ENCODE measurements at regions not wholly inside any gene's neighbourhood (a gene's known extent, or its start where the extent isn't known, plus 50 kb on each side); places are given as distances from the start of the nearest gene placed in this dataset.

- no peak for TF ChIP-seq JUND (IDR thresholded peaks at IDR 0.05; ENCODE audit: low read length)
- no peak for TF ChIP-seq HDAC2 (IDR thresholded peaks at IDR 0.05; ENCODE audit: borderline replicate concordance in 1 of 2, low read depth in 2 of 2, low read length in 2 of 2)
- TF ChIP-seq ASH2L (IDR thresholded peaks at IDR 0.05; ENCODE audit: low read length), result no peak
- no peak for TF ChIP-seq TCF12 (IDR thresholded peaks at IDR 0.05; ENCODE audit: low read depth, low read length)
- no peak for TF ChIP-seq E2F6 (IDR thresholded peaks at IDR 0.05)
- TF ChIP-seq KDM1A (IDR thresholded peaks at IDR 0.05; ENCODE audit: borderline replicate concordance, low read length), result no peak
- no peak for TF ChIP-seq TEAD4 (IDR thresholded peaks at IDR 0.05; ENCODE audit: low read depth, low read length)
- TF ChIP-seq ATF3 (IDR thresholded peaks at IDR 0.05; ENCODE audit: insufficient read depth, low read depth, low read length), result no peak
- TF ChIP-seq BRCA1 (IDR thresholded peaks at IDR 0.05; ENCODE audit: low read depth, low read length), result no peak
- no peak for TF ChIP-seq SAP30 (IDR thresholded peaks at IDR 0.05; ENCODE audit: insufficient read depth, insufficient replicate concordance, low read length)
- TF ChIP-seq TAF7 (optimal IDR thresholded peaks at IDR 0.05; ENCODE audit: borderline replicate concordance, low read depth, low read length), result no peak
- TF ChIP-seq POLR2A (IDR thresholded peaks at IDR 0.05; ENCODE audit: control extremely low read depth in 1 of 2, low read depth in 2 of 2, low read length in 2 of 2), result no peak
- no peak for TF ChIP-seq SP2 (IDR thresholded peaks at IDR 0.05; ENCODE audit: low read length)
- no peak for TF ChIP-seq NRF1 (IDR thresholded peaks at IDR 0.05; ENCODE audit: low read depth, low read length)
- no peak overlapping the region for H4K5ac ChIP-seq (ENCODE audit: insufficient read length, low read depth, low read length)
- no peak overlapping the region for H4K8ac ChIP-seq (ENCODE audit: extremely low read depth, insufficient read depth, low read length)
- H3K27me3 ChIP-seq (replicated peaks in 1 of 4; ENCODE audit: control insufficient read depth in 3 of 4, extremely low read depth in 1 of 4, insufficient read depth in 3 of 4, low read length in 3 of 4), result no peaks in the 10 kb centered on the region
- H3K4me2 ChIP-seq (ENCODE audit: insufficient read depth in 1 of 2, low read depth in 2 of 2, low read length in 2 of 2), result no peak overlapping the region
- no peak overlapping the region for H3K23ac ChIP-seq (ENCODE audit: insufficient read length)
- H3K4ac ChIP-seq (replicated peaks; ENCODE audit: insufficient read length, low read depth, low read length), result no peak overlapping the region
- H3K9ac ChIP-seq (replicated peaks in 1 of 4; ENCODE audit: extremely low read depth in 1 of 4, low read depth in 3 of 4, low read length in 3 of 4), result no peak overlapping the region
- H3K79me1 ChIP-seq (ENCODE audit: low read depth, low read length), result no peaks in the 10 kb centered on the region
- no peak for DNase-seq (ENCODE audit: low read depth in 1 of 2, low spot score in 2 of 2)
- H4K91ac ChIP-seq (replicated peaks; ENCODE audit: insufficient read length, low read length), result no peak overlapping the region
- H3K18ac ChIP-seq (ENCODE audit: extremely low read depth, low read length), result no peak overlapping the region
- no peak overlapping the region for H2BK120ac ChIP-seq (replicated peaks; ENCODE audit: low read depth, low read length)
- H3K27ac ChIP-seq (ENCODE audit: low read depth, low read length), result no peak overlapping the region
- H2AFZ ChIP-seq (ENCODE audit: low read length), result no peak overlapping the region
- H2BK20ac ChIP-seq (ENCODE audit: low read length), result no peak overlapping the region
- no peaks in the 10 kb centered on the region for H4K20me1 ChIP-seq (replicated peaks in 1 of 2; ENCODE audit: control insufficient read depth in 1 of 2, insufficient read depth in 2 of 2, low read length in 2 of 2)
- WGBS, 2 experiments (ENCODE audit: extremely low coverage in 1 of 2, insufficient coverage in 1 of 2, insufficient read length in 1 of 2, insufficient replicate concordance in 2 of 2, low coverage in 1 of 2, low lambda C conversion rate in 2 of 2, missing lambda C conversion rate in 1 of 2), result 92% methylated on average over 3 of the region's 3 CpGs; no CpG with 5 or more reads in 1 of the 2 experiments
- no peak for FAIRE-seq
- H3K36me3 ChIP-seq (ENCODE audit: control insufficient read depth in 2 of 4, insufficient read depth in 4 of 4, low read length in 3 of 4), result no peaks in the 10 kb centered on the region
- POLR2A ChIA-PET (ENCODE audit: partially characterized antibody), result no interaction called here
- H2BK5ac ChIP-seq (ENCODE audit: low read depth, low read length), result no peak overlapping the region
- no peaks in the 10 kb centered on the region for H3K79me2 ChIP-seq (ENCODE audit: control insufficient read depth in 1 of 2, insufficient read depth in 2 of 2, low read length in 2 of 2)
- H3K9me3 ChIP-seq (ENCODE audit: insufficient read depth in 2 of 2, low read depth in 1 of 2, low read length in 1 of 2), result no peaks in the 10 kb centered on the region
- H2AK5ac ChIP-seq (ENCODE audit: low read depth, low read length), result no peak overlapping the region
- H2BK12ac ChIP-seq (ENCODE audit: low read depth, low read length), result no peak overlapping the region
- H2BK15ac ChIP-seq (ENCODE audit: low read length), result no peak overlapping the region
- H3K23me2 ChIP-seq (ENCODE audit: low read depth, low read length), result no peaks in the 10 kb centered on the region
- CTCF ChIA-PET (ENCODE audit: partially characterized antibody), result interaction anchor here (0.6 to 1.3 kb wide), 3 partner anchors 310 to 1841 kb away, joined by 3 read pairs; no protein-coding TSS in a partner anchor
- H3K4me3 ChIP-seq (ENCODE audit: extremely low read depth in 1 of 4, insufficient read depth in 2 of 4, low read depth in 3 of 4, low read length in 4 of 4), result no peak overlapping the region
- no peaks in the 10 kb centered on the region for H3K4me1 ChIP-seq (replicated peaks in 1 of 4; ENCODE audit: control insufficient read depth in 3 of 4, insufficient read depth in 4 of 4, low read length in 3 of 4)
- no peak overlapping the region for H3K14ac ChIP-seq (ENCODE audit: insufficient read length)
- no peak overlapping the region for H3K56ac ChIP-seq (replicated peaks; ENCODE audit: insufficient read length, low read depth, low read length)
These were observed 372.2 kb downstream of the TMEM232 start for GRCh38 chr5:110354311-110354710.
